Fibroblast of peridontal ligament (primary cell): ENCODE measurements at regions not wholly inside any gene's neighbourhood (a gene's known extent, or its start where the extent isn't known, plus 50 kb on each side); places are given as distances from the start of the nearest gene placed in this dataset.
A peak's percentile ranks its signal among the peaks of the same experiment; 100 is the strongest.

Experiments
- DNase-seq: peaks from one replicate; pipeline ENCODE4 v3.0.0-alpha.2; 2010; ENCODE audit errors: extremely low read depth

- no peak for DNase-seq
Observed at GRCh38 chr11:28539239-28540030, 431.2 kb downstream of the METTL15 start.

- peak; percentile 25 for DNase-seq
Observed at GRCh38 chr11:28537822-28538221, 429.6 kb downstream of the METTL15 start.

- DNase-seq = no peak
Observed at GRCh38 chr11:28536504-28537267, 428.5 kb downstream of the METTL15 start.

GRCh38 chr11:28535677-28536076 is 427.5 kb downstream of the METTL15 start:
- DNase-seq = no peak

GRCh38 chr11:28529540-28530410 is 421.6 kb downstream of the METTL15 start:
- DNase-seq = peak; percentile 96

GRCh38 chr11:28529046-28529445 is 420.9 kb downstream of the METTL15 start:
- DNase-seq = peak; percentile 97

- DNase-seq = peak; percentile 52
Observed at GRCh38 chr11:28528217-28528616, 420.0 kb downstream of the METTL15 start.

- DNase-seq = peak; percentile 22
Observed at GRCh38 chr11:28526406-28526751, 418.2 kb downstream of the METTL15 start.

- DNase-seq = no peak
Observed at GRCh38 chr11:28525636-28526405, 417.6 kb downstream of the METTL15 start.

GRCh38 chr11:28524098-28524497 is 415.9 kb downstream of the METTL15 start:
- no peak for DNase-seq

GRCh38 chr11:28521075-28521474 is 412.9 kb downstream of the METTL15 start:
- no peak for DNase-seq

GRCh38 chr11:28520291-28520690 is 412.1 kb downstream of the METTL15 start:
- peak; percentile 14 for DNase-seq

GRCh38 chr11:28518825-28519224 is 410.6 kb downstream of the METTL15 start:
- no peak for DNase-seq

- DNase-seq = no peak
Observed at GRCh38 chr11:28517621-28518020, 409.4 kb downstream of the METTL15 start.

GRCh38 chr11:28514391-28514790 is 406.2 kb downstream of the METTL15 start:
- DNase-seq = peak; percentile 27

- DNase-seq = no peak
Observed at GRCh38 chr11:28512143-28512756, 404.1 kb downstream of the METTL15 start.

GRCh38 chr11:28505232-28505631 is 397.0 kb downstream of the METTL15 start:
- DNase-seq = no peak

- DNase-seq = no peak
Observed at GRCh38 chr11:28504555-28505110, 396.4 kb downstream of the METTL15 start.

- DNase-seq = no peak
Observed at GRCh38 chr11:28495333-28495732, 387.1 kb downstream of the METTL15 start.

GRCh38 chr11:28491431-28491830 is 383.2 kb downstream of the METTL15 start:
- DNase-seq = peak; percentile 35
